Heart right ventricle (tissue), 16 donors: ENCODE measurements at regions not wholly inside any gene's neighbourhood (a gene's known extent, or its start where the extent isn't known, plus 50 kb on each side); places are given as distances from the start of the nearest gene placed in this dataset.

ENCODE experiments used
- ATAC-seq, 8 donors: fragments of 200-7000 bp; cut with Tn5 transposase; one replicate each; pipeline ENCODE4 v1.9.1; 2020; ENCODE audit warnings: mild to moderate bottlenecking in 8 of 8, moderate library complexity in 8 of 8, moderate number of reproducible peaks in 1 of 8
- DNase-seq, 2 donors: peaks; one replicate each; pipeline ENCODE4 v3.0.0-alpha.2; 2020
- H3K27ac ChIP-seq, 10 donors: fragments of 200-600 bp; sonication (generic) in 2 of 10; one replicate each; pipeline versions ENCODE4 v1.5.0 to v1.8.0; 2020 to 2022; ENCODE audit warnings: mild to moderate bottlenecking in 3 of 10
- H3K27me3 ChIP-seq, 7 donors: fragments of 200-600 bp; one replicate each; pipeline ENCODE4 v1.8.0; 2021 to 2022; ENCODE audit warnings: mild to moderate bottlenecking in 2 of 7
- H3K36me3 ChIP-seq, 9 donors: fragments of 200-600 bp; sonication (generic) in 1 of 9; one replicate each; pipeline versions ENCODE4 v1.5.0 to v1.8.0; 2020 to 2022; ENCODE audit warnings: mild to moderate bottlenecking in 2 of 9
- H3K4me1 ChIP-seq, 9 donors: fragments of 200-600 bp; sonication (generic) in 1 of 9; one replicate each; pipeline versions ENCODE4 v1.5.0 to v1.8.0; 2020 to 2022; ENCODE audit warnings: mild to moderate bottlenecking in 4 of 9
- H3K4me3 ChIP-seq, 10 donors: fragments of 200-600 bp; sonication (generic) in 2 of 10; one replicate each; pipeline versions ENCODE4 v1.5.0 to v1.8.0; 2020 to 2022; ENCODE audit warnings: mild to moderate bottlenecking in 7 of 10, moderate library complexity in 2 of 10
- H3K9me3 ChIP-seq, 11 donors: fragments of 200-600 bp in 10 of 11; sonication (generic) in 2 of 11; one replicate each; pipeline versions ENCODE4 v1.5.0 to v1.8.0; 2013 to 2022; ENCODE audit warnings: mild to moderate bottlenecking in 2 of 11, control low read depth in 1 of 11, moderate library complexity in 1 of 11
- WGBS, 2 donors: extraction: QIAGEN DNeasy Blood & Tissue Kit; methylation state at CpG; one replicate each; pipeline ENCODE4 v1.1.7; 2013; ENCODE audit warnings: inconsistent platforms in 1 of 2; 5-methylcytosine and 5-hydroxymethylcytosine counted together
- intact Hi-C, 10 donors: fragments of 100-400 bp; cut with DNase I; formaldehyde crosslinking; loops; one replicate each; pipeline versions ENCODE4 v1.11.1 to v1.14.2; 2022
- TF ChIP-seq, protein P1 (sequence below), 9 donors: fragments of 200-600 bp; sonication (generic) in 2 of 9; IDR thresholded peaks; one replicate each; pipeline versions ENCODE4 v1.5.0 to v1.8.0; 2021 to 2022; ENCODE audit warnings: antibody characterized with exemption in 9 of 9, mild to moderate bottlenecking in 5 of 9, moderate library complexity in 1 of 9
- donor health status: Arrhythmogenic right ventricular cardiomyopathy.
- donor health status: ischemic (EF 13 %, LVEDD 7.1; RV severe dilation, severe dysfunction).
- donor health status: healthy with polysubstance abuse.
- donor health status: DM: no; HTN: yes; CAD: no.
- donor health status: DM: no; HTN: no; CAD: no.
- donor health status: ischemic (EF 25% LVEDD 6.9; RV normal size, moderate dysfunction).
- donor health status: ischemic (EF 25% LVEDD 5.7; RV mildly dilated, moderate dysfunction).
- donor health status: healthy.
- donor health status: DM: yes; HTN: yes; CAD: no.
- donor health status: Ischemic cardiomyopathy.
- donor health status: ischemic (EF 35%, LVEDD 5.7; RV mildly dilated, moderate dysfunction).
- donor health status: nonischemic (EF 11% LVEDD 7.7; RV severe dilation, severe dysfunction).
- donor health status: DM: yes; HTN: yes; CAD: no.
- donor health status: PGD.
- donor health status: ischemic (EF 29% LVEDD 5.4; RV normal size, mild dysfunction).
- donor health status: nonischemic (EF 23%, LVEDD 6.1; RV moderate dilation, normal function).

DNA sequence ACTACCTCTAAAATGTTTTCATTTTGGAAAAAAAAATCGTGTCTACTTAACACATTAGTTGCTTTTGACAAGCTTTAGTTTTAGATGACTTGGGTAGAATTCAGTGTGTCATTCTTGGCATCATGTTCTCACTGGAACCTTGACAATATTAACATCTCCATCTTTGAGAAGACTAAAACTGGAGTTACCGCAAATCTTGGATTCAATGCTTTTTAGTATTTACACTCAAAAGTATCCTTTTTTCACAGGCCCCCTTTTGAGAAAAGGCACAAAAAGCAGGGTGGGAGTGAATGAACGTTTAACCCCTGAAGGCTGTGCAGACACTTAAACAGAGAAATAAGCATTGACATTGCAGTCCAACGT is 549.1 kb downstream of the CSNK1G3 start:
- intact Hi-C loops = loop anchor here in 1 of 10 donors (10.0 kb wide), 1 partner anchor 296 kb away; no protein-coding TSS in a partner anchor

DNA sequence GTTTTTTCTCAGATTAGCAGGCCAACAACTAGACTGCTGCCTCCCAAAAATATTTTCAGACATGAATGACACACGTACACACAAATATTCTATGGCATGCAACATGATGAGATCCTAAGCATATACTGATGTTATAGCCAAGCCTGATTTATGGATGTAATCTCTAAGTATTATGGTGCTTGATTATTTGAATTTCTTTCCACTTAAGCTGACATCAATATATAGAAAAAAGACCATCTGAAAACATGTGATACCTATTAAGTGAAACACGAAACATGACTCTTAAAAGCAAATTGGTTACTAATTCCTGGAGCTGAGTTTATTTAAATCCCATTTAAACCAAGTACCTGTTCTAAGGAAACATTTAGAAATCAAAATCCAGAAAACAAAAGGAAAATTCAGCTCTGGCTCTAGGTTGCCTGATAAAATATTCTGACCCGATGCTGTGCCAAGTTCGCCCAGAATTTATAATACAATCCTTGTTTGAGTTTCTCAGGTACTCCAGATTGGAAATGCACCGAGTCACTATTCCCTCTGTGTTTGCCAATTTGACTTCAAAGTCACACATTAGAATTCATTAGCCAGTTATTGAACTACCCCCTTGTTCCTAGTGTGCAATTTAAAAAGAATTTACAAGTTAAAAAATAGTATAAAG is 548.6 kb downstream of the CSNK1G3 start:
- peaks cover 0 to 5% (median 0%) of the 10 kb centered on the region in 11 donors for H3K9me3 ChIP-seq
- ATAC-seq (no peak), DNase-seq (no peak)
- H3K4me3 ChIP-seq = no peak overlapping the region
- H3K27me3 ChIP-seq = no peaks in the 10 kb centered on the region
- no peak overlapping the region for H3K27ac ChIP-seq
- TF ChIP-seq, protein P1, sequence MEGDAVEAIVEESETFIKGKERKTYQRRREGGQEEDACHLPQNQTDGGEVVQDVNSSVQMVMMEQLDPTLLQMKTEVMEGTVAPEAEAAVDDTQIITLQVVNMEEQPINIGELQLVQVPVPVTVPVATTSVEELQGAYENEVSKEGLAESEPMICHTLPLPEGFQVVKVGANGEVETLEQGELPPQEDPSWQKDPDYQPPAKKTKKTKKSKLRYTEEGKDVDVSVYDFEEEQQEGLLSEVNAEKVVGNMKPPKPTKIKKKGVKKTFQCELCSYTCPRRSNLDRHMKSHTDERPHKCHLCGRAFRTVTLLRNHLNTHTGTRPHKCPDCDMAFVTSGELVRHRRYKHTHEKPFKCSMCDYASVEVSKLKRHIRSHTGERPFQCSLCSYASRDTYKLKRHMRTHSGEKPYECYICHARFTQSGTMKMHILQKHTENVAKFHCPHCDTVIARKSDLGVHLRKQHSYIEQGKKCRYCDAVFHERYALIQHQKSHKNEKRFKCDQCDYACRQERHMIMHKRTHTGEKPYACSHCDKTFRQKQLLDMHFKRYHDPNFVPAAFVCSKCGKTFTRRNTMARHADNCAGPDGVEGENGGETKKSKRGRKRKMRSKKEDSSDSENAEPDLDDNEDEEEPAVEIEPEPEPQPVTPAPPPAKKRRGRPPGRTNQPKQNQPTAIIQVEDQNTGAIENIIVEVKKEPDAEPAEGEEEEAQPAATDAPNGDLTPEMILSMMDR (IDR thresholded peaks at IDR 0.05) = no peak
- intact Hi-C loops = loop anchor here in 1 of 10 donors (10.0 kb wide), 1 partner anchor 296 kb away; no protein-coding TSS in a partner anchor
- H3K36me3 ChIP-seq = no peaks in the 10 kb centered on the region
- peaks cover 4 to 19% (median 14%) of the 10 kb centered on the region in 9 donors for H3K4me1 ChIP-seq
- 66 to 94% methylated on average over 5 of the region's 5 CpGs for WGBS, 2 donors

More for the DNA sequence above, 549.1 kb downstream of the CSNK1G3 start:
- no peaks in the 10 kb centered on the region for H3K36me3 ChIP-seq
- ATAC-seq (no peak), DNase-seq (no peak)
- H3K9me3 ChIP-seq = peaks cover 0 to 5% (median 0%) of the 10 kb centered on the region in 11 donors
- peaks cover 4 to 19% (median 14%) of the 10 kb centered on the region in 9 donors for H3K4me1 ChIP-seq
- H3K4me3 ChIP-seq = no peak overlapping the region
- H3K27me3 ChIP-seq = no peaks in the 10 kb centered on the region
- H3K27ac ChIP-seq = no peak overlapping the region
- TF ChIP-seq, protein P1 (IDR thresholded peaks at IDR 0.05) = no peak
- 79 to 87% methylated on average over 4 of the region's 4 CpGs for WGBS, 2 donors

DNA sequence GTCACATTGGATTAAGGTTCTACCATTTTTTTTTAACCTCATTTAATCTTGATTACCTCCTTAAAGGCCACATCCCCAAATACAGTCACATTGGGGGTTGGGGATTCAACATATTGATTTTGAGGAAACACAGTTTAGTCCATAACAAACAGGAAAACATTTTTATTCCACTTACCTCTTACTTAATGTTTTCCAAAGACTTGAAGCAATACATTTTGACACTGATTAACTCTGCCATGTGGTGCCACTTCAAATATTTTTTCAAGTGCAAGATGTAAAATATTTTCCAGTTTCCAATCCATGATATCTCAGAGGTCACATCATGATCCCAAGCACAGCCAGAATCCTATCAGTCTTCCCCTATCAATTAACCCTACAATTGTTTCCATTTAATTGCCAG is 548.0 kb downstream of the CSNK1G3 start:
- Histone ChIP-seq H3K36me3 (no peaks in the 10 kb centered on the region), H3K27ac (no peak overlapping the region), H3K27me3 (no peaks in the 10 kb centered on the region), H3K4me1 (peaks cover 4 to 19% (median 14%) of the 10 kb centered on the region in 9 donors), H3K9me3 (peaks cover 0 to 5% (median 0%) of the 10 kb centered on the region in 11 donors), H3K4me3 (no peak overlapping the region)
- intact Hi-C loops = loop anchor here in 1 of 10 donors (10.0 kb wide), 1 partner anchor 295 kb away; no protein-coding TSS in a partner anchor
- ATAC-seq = no peak
- TF ChIP-seq, protein P1 (IDR thresholded peaks at IDR 0.05) = no peak
- no peak for DNase-seq

DNA sequence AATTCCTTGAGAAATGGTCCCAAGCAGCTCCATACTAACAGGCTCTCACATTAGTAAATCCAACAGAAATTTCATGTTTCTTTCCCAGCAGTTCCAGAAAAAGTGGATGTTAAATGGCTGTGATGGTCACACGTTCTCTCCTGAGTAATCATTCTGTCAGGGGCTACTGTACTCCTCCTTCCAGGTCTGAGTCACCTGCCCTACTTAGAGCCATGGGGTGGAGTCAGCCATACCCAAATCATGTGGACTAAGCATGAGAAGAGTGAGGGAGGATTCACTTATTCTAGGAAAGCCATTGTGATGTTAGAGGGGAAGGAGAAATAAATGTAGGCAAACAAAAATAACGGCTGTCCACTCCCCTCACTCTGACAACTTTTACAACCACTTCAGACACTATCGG is 547.2 kb downstream of the CSNK1G3 start:
- TF ChIP-seq, protein P1 (IDR thresholded peaks at IDR 0.05) = no peak
- H3K4me1 ChIP-seq = peaks cover 4 to 19% (median 14%) of the 10 kb centered on the region in 9 donors
- no peak for ATAC-seq
- no peak overlapping the region for H3K27ac ChIP-seq
- WGBS, 2 donors = 96 to 99% methylated on average over 3 of the region's 3 CpGs
- H3K27me3 ChIP-seq = no peaks in the 10 kb centered on the region
- no peaks in the 10 kb centered on the region for H3K36me3 ChIP-seq
- H3K9me3 ChIP-seq = peaks cover 0 to 5% (median 0%) of the 10 kb centered on the region in 11 donors
- no peak overlapping the region for H3K4me3 ChIP-seq
- intact Hi-C loops = no loop called here
- DNase-seq = no peak
